ENCODE measurements at regions not wholly inside any gene's neighbourhood (a gene's known extent, or its start where the extent isn't known, plus 50 kb on each side); places are given as distances from the start of the nearest gene placed in this dataset.

DNA sequence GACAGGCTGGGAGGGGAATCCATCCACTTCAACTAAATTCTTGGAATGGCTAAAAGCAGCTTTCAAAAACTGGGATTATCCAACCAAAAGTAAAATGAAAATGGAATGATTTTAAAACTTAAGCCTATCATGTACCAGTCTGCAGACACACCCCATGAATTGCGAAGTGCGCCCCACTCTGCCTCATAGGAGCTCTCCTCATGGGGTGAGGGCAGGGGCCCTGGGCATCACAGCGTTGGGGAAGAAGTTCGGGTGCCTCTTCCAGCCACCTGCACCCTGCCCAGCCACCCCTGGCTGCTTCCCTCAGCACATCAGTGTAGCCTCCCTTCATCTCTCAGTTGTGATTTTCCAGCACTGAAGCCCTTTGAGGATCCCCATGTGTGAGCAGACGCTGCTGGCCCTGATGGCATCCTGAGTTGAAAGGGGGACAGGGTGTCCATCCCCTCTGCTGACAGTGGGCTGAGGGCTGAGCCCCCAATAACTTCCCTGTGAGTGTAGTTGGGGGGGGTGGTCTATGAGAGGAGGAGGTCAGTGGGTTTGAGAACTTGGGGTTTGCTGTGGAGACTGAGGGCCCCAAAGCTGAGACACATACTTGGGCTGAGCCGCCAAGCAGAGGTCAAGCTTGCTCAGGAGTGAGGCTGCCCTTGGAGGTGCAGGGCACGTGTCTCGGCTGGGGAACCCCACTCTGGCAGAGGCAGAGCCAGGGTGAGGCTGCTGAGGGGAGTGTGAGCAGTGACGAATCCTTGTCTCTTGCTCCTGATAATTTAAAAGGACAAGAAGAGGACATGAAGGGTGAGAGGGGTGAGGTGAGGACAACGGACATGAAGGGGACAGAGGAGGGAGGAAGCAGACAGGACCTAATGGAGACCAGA, 542.1 kb downstream of the TCERG1L start:
- no peak for DNase-seq (ENCODE audit: low spot score)

DNA sequence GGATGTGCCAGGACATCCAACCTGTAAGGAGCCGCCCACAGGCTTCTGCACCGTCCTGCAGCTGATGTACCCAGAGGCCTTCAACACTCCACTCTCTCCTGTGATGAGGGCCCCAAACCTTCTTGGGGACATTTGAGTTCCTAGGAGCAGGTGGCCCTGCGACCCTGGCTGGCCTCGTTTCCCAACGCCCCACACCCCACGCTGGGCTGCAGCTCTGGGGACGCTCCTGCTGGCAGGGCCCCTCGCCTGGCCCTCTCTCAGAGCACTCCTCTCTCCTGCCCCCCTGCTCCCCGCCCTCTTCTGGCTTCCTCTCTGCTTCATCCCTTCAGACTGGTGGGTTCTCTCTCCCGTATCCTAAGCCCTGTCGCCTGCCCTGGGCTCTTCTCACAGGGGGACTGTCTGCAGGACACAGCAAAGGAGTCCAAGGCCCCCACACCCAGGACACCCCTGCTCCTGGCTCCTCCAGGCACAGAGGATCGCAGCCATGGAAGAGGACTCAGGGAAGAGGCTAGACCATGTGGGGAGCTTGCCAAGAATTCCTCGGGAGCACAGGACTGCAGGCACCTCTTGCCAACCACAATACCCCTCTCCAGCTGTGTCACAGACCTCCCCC, 541.4 kb downstream of the TCERG1L start:
- no peak for DNase-seq (ENCODE audit: low spot score)

DNA sequence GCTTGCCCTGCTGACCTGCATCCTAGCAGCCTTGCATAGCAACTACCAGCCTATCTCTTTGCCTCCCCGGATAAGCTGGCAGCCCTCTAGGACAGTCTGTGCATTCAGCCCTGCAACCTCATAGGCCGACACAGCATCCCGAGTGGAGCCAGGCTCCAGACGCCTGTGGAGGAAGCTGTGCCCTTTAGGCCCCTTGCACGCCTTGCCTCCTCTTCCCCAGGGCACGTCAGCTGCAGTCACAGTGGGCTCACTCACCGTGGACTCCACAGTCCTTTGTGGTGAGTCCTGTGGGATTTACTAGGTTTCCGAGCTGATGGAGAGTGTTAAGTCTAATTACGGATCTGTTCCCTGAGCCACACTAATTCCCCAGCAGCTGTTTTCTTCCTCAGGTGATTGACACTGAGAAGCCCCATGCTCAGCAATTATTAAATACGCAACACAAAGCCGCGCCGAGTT, 540.0 kb downstream of the TCERG1L start:
- DNase-seq (ENCODE audit: low spot score), result no peak

DNA sequence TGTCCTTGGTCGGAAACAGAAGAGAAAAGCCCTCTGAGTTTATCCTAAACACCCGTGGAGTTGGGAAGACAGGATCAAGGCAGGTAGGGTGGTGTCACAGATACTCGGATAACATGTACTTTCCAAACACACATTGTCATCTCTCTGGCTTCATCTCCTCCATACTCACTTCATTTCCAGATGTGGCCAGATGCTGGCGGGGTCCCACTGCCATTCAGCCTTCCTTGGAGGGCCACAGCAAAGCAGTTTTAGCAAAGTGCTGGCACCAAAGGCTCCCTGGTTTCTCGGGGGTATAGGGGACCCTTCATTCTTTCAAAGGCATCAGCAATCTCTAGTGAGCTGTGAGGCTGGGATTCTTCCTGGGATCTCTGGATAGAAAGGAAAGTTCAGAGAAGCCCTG, 539.5 kb downstream of the TCERG1L start:
- DNase-seq (ENCODE audit: low spot score), result no peak

DNA sequence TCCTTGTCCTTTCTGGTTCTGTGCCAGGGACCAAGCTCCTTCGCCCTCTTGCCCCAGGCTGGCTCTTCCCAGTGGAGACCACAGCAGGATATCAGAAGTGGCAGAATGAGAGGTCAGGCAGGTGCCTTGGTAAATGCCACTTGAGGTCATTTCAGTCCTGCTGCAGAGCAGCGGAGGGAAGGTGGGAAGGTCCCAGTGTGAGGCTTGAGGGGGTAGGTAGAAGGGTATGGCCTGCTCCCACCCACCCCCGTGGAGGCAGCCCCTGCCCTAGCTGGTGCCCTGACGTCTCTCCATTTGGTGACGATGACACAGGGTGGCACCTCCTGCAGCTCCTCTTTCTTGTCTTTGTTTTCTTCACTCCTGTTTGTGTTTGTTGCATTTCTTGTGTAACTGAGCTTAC, 538.8 kb downstream of the TCERG1L start:
- no peak for DNase-seq (ENCODE audit: low spot score)

DNA sequence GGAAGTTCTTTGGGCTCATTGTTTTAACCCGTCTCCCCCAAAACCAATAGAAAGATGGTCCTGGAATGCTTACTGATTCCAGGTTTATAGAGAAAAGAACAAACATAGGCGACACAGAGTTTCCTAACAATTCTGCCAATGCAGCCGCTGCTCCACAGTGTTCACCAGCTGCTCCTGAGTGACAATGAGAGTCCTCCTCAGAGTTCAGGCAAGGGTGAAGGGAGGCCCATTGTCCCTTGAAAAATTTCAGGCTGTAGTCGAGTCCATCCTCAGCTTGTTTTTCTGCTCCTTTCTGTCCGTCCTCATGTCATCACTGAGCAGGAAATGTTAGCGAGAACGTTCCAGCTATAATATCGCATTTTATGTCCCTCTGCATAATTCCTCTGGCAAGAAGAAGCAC, 537.6 kb downstream of the TCERG1L start:
- no peak for DNase-seq (ENCODE audit: low spot score)

DNA sequence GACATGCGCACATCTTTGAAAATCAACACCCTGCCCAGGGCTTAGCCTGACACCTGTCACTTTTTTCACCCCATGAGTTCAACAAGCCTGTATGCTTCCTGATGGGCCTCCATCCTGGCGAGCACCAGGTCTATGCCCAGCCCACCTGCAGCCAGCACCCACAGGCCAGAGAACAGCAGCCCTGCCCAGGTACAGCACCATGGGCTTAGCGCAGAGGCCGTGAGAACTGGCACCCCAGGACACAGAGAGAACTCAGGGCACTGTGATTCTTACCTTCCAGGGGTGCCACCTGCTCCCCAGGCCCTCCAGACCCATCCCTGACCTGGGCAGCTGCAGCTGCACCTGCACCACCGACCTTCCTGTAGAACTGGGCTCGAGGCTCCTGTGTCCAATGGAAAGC, 536.6 kb downstream of the TCERG1L start:
- DNase-seq (ENCODE audit: low spot score), result no peak

DNA sequence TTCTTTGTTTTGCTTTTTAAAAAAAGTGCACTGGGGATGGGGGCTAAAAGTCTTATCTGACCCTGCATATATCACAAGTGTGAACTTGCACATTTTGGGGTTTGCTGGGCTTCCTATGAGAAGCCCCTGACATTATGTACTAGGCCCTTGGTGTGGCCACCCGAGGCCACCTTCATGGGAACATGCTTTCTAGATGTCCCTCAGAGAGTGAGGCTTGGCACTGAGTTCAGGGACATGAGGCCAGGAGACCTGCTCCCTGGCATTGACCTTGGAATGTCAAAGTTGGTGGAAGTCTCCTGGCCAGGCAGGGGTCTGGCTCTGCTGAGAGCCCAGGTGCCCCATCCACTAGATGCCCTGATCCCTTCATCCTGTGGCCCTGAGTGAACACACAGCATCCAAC, 536.2 kb downstream of the TCERG1L start:
- no peak for DNase-seq (ENCODE audit: low spot score)

DNA sequence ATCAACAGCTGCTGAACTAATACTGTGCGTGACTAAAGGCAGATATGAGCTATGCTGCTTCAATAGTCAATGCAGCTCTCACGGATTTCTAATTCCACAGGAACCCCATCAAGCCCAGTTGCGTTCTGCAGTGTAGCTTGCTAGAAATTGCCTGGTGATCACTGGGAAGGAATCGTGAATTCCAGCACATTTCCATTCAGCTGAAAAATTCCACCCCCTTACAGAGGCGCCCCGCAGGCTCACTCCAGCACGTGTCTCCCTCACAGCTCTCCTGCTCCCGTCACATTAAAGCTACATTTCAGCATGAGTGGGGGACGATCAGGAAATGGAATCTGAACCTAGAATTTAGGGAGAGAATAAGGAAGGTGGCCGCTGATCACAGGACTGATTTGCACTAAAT, 534.8 kb downstream of the TCERG1L start:
- DNase-seq (ENCODE audit: low spot score), result no peak

DNA sequence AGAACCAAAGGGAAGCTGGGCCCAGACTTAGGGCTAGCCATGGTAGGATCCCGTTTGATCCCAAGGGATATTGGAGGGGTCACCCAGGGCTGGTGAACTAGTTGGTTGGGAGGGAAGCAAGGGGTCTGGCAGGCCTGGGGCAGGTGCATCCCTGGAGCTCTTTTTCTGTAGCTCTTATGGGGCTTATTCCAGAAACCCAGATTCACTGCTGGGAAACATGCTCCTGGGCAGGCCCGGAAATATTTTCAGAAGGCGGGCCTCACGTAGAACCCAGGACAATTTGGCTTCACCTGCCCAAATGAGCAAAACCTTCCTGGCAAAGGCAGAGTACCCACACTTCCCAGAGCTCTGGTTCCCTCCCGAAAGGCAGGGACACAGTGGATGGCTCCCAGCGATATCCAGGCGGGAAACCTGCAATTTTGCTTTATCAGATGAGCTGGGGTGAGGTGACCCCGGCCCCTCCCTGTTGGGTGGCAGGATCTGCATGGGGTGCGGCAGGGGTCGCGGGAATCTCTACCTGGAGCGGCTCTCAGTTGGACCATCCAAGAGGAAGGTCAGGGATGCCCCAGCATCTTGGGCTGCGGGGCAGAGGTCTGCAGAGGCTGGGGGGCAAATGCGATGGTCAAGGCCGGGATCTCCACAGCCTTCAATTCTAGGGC, 533.9 kb downstream of the TCERG1L start:
- no peak for DNase-seq (ENCODE audit: low spot score)

DNA sequence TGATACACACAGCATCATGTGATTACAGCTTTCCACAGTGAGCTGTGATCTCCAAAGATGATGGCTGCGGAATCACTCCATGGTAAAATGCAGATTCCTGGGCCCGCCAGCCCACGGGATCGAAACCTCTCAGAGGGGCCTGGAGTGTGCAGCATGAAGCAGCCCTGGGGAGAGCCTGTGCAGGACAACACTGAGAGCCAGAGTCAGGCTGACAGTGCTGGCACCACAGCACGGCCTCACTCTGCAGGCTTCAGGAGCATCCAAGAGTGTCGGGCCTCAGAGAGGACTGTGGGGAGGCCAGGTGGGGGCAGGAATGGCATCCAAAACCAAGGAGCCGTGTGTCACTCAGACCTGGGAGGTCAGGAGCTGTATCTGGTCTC, 533.4 kb downstream of the TCERG1L start:
- no peak for DNase-seq (ENCODE audit: low spot score)

DNA sequence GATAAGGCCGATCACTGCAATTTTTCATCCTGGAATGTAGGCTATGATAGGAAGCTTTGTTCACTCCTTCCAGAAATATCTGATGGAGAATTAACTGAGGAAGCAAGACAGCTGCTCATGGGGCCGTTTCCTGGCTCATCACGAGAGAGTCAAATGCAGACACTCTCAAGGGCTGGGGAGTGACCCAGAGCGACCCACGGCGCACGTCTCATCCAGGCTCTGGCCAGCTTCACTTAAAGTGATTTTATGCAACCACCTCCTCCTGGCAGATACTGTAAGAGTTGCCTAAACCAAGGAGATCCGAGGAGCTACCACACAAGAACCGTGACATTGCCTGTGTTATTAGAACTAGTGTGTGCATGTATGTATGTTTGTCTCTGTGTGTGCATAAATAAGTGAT, 530.8 kb downstream of the TCERG1L start:
- DNase-seq (ENCODE audit: low spot score), result no peak

DNA sequence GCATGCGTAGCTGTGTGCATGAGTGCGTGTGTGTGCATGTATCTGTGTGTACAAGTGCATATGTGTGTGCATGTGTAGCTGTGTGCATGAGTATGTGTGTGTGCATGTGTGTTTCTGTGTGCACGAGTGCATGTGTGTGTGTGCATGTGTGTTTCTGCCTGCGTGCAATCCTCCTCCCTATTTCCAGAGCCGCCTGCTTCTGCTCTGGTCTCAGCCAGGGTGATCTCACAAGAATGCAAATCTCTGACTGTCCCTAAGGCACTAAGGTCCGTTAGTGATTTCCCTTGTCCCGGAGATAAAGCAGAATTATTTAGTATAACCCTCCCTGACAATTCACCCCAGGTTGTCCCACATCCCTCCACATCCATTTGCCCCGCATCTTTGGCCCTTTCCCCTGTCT, 530.3 kb downstream of the TCERG1L start:
- DNase-seq (ENCODE audit: low spot score), result no peak

DNA sequence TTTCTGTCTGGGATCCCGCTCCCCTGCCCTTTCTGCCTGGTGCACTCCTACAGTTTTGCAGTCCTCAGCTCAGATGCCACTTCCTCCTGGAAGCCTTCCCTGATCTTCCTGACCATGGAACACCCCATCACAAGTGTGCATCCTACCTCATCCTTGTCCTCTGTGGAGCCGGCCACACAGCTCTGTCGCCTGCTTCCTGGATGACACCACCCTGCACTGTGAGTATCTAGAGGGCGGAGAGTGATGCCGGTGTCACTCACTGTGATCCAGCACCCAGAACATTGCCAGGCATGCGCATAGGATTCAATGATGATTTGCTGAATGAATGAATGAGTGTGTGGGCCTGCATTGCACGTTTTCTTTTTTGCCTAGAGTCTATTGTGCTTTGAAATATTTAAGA, 529.9 kb downstream of the TCERG1L start:
- no peak for DNase-seq (ENCODE audit: low spot score)

DNA sequence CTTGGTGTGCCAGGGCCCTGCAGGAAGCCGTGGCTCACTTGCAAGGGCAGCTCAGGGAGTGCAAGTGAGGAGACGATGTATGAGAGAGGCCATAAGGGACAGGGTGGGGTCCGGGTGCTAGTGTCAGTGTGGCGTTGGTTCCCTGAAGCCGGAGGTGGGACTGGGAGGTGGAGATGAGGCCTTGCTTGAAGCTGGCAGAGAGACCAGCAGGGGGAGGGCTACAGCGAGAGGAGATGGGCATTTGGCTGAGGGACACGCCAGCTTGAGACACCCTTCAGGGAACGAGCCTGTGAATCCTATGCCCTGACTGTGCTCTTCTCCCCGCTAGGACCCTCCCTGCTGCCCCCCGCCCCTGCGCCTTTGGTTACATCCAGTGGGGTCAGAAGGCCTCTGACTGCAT, 529.1 kb downstream of the TCERG1L start:
- DNase-seq (ENCODE audit: low spot score), result no peak

DNA sequence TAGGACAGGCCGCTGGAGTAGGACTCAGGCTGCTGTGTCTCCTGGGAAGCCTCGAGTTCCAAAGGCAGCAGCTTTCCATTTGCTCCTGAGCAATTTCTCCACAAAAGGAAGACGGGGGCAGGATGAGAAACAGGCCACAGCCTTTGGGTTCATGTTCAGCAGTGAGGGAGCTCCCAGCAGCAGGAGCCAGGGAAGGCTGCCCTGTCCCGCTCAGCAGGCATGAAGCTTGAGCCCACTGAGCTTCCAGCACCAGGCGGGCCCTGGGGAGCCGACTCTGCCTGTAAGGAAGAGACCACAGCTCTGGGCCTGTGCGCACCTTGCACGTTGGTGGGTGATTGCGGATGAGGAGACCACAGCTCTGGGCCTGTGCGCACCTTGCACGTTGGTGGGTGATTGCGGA, 527.2 kb downstream of the TCERG1L start:
- DNase-seq (ENCODE audit: low spot score), result no peak

DNA sequence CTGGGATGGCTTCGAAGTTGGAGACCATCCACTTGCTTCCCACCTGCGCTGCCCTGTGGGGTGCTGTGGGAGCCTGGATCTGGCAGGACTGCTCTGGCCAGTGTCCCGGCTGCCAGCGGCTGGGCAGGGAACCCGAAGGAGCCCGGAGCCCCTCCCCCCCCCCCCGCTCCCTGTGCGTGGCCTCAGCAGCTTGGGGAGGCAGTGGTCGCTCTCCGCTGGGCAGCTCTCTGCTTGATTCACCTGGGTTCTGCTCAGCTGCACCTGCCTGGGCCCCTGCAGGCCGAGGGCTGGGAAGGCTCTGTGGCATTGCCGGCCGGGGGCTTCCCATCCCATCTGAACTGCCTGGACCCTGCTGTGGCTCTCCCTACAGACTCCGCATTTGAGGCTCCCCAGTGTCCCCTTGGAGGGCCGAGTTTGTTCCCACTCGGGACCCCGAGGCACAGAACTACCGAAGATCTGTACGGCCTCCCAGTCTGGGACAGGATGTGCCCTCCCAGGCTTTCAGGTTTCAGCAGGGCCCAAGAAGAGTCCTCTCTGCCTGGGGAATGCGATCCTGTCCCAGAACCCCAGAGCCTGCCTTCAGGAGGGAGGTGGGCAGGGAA, 525.1 kb downstream of the TCERG1L start:
- DNase-seq (ENCODE audit: low spot score), result no peak

DNA sequence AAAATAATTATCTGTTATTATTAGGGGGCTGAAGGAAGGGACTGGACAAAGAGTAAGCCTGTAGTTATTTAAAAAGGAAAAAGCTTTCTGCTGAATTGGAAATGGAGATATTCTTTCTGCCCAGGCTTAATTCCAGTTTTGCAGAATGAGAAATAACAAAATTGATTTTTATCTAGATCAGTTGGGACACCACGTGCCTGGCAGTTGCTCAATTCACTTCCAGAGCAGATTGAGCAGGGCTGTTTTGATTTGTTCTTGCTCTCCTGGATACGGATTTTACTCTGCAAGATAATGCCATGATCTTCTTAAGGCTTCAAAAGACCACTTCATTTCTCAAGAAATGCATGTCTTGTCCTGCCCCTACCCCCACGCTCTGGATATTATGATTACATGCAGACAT, 524.3 kb downstream of the TCERG1L start:
- DNase-seq (ENCODE audit: low spot score), result no peak

DNA sequence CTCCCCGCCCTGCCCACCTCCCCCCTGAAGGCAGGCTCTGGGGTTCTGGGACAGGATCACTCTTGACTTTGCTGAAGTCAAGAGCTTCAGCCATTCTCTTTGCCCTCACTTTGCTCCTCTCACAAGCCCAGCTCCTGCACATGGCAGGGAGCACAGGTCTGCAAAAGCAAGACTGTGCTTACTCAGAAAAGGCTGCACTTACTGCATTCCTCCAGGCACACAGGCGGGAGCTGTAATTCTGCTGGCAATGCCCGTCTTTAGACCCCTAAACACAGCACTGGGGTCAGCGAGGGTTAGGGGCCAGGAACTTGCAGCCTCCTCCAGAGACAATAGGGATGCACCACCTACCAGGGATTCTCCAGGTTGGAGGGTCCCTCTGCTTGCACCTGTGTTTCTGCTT, 523.7 kb downstream of the TCERG1L start:
- DNase-seq (ENCODE audit: low spot score), result no peak

DNA sequence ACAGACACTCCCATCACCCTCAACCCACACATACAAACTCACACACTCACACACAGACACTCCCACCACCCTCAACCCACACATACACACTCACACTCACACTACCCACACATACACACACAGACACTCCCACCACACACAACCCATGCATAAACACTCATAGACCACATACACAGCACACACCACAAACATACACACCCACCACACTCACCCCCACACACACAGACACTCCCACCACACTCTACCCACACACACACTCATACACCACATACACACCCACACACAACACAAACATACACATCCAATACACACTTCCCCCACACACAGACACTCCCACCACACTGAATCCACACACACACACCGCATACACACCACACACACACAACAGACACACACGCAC, 521.2 kb downstream of the TCERG1L start:
- no peak for DNase-seq (ENCODE audit: low spot score)

DNA sequence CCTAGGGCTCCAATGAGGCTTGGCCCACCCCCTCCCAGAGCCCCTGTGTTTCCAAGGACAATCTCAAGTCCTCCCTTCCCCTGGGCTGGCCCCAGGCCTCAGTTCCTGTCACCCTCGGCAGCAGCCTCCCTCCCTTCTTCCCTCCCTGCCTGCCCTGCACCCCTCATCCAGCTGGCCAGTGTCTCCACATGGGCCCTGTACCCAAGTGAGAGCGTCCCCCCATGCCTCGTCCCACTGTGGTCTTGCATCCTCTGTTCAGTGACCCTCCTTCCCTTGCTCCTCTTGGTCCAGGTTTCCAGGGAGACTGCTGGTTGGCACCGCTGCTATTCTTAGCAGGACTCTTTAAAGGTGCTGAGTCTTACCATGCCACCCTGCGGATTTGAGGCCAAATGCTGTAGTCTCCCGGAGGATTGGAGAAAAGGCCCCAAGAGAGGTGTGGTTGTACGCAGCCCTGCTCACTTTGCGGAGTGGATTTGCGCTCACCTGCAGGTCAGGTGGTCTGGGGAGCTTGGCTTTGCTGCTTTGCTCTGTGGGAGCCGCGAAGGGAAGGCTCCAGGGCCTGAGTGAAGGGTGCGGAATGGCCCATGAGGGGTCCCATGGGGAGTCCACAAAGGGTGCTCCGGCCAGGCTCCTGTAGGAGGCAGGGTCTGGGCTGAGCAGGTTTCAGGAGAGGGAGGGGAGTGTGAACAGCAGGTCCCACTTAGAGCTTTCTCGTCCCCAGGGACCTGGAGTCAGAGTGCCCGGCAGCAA, 519.2 kb downstream of the TCERG1L start:
- no peak for DNase-seq (ENCODE audit: low spot score)

DNA sequence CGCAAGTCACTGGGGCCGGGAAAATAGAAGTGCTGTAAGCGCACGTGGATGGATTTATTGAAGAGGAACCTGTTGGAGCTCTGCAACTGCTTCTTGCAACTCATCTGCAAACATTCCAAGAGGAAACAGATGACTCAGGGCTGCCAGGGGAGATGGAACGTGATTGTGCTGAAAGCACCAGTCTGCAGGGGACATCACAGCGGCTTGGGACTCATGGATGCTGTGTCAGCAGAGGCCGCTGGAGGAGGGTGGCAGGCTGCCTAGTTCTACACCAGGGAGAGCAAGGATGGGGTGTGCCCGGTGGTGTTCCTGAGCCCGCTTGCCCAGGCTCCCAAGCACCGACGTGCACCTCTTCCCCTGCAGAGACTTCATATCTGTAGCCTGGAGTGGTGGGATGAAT, 515.7 kb downstream of the TCERG1L start:
- no peak for DNase-seq (ENCODE audit: low spot score)
